GM18507 (cell line): ENCODE measurements at regions not wholly inside any gene's neighbourhood (a gene's known extent, or its start where the extent isn't known, plus 50 kb on each side); places are given as distances from the start of the nearest gene placed in this dataset.

Source experiments
- DNase-seq: peaks from one replicate; pipeline ENCODE4 v3.0.0; 2011; ENCODE audit warnings: low read depth; ENCODE audit not compliant: insufficient read length; ENCODE audit errors: extremely low spot score
- FAIRE-seq: peaks from 2 replicates; lab custom pipeline; 2011; peaks lifted over from hg19 to GRCh38; lab: Jason Lieb, UNC

DNA sequence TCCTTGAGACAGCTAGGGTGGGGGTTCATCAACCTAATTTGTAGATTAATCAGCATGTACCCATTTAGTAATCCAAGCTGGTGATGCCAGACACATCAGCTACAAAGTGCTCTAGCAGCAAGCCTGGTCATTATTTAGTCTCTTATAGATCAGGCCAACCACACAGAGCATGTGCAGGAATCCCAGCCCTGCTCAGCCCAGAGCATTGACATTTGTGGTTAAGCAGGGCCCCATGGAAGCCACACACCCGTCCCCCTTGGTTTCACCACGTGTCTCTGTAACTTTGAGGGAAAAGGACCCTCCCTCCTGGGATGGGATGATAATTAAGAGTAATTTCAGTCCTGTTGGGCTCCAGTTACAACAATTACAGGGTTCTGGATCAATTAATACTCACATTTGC is 268.8 kb upstream of the RPL38 start:
- FAIRE-seq = no peak
- DNase-seq = no peak

DNA sequence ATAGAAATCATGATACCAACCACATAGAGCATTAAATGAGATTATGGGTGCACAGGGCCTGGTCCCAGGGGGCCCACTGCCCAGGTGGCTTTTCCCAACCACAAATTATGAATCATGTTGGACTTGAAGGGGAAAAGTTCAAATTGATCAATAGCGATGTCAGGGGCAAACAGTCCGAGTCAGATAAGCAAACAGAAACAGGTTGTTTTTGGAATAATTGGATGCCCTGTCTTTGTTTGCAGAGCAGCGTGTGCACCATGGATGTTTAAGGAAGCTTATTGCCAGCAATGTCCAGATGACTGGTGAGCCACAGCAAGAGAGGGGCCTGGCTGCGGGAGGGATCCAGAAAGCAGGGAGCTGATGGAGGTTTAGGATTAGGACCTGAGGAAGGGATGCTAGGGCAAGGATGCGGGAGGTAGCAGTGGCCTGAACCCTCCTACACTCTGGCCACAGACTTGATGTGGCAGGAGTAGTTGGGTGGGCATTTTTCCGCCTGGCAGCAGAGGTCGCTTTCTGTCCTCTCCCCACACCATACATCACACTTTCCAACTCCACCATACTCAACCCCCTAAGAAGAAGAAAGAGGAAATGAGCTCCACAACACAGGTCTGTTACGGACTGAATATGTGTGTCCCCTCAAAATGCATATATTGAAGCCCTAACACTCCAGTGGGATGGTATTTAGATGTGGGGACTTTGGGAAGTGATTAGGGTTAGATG is 266.4 kb upstream of the RPL38 start:
- FAIRE-seq = no peak
- DNase-seq = no peak

DNA sequence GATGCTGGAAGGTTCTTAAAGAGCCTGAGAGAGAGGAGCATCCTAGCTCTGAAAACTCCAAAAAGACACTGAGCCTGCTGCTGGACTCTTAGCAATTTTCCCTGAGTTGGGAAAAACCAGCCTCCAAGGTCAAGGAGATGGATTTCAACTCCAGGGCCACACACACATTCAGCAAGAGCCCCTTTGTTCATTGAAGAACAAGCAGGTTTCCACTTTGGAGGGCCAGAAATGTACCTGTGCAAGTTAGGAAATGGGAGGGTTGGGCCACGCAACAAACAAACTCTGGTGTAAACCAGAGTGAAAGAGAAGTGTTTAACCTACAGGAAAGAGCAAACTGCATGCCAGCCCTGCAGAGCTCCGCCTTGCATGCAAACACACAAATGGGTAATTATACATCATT is 264.8 kb upstream of the RPL38 start:
- FAIRE-seq (no peak), DNase-seq (no peak)

- DNase-seq (no peak), FAIRE-seq (no peak)
These were observed 263.7 kb upstream of the RPL38 start for GRCh38 chr17:73939806-73940205.

DNA sequence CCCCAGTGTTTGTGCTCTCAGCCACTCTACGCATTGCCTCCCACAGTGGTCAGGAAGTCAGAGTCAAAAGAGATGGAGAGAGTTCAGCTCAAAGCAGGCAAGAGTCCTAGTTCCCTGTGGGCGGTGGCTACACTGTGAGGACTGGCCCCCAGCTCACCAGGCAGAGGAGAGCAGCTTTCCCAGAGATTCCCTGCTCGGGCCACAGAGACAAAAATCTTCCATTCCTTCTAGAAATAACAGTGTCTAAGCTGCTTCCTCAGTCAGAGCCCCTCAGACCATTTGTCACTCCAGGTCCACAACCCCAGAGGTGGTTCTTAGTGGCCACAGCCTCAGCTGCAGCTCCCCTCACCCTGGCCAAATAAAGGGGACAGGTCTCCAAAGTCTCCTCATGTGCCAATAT is 263.0 kb upstream of the RPL38 start:
- no peak for FAIRE-seq
- no peak for DNase-seq

DNA sequence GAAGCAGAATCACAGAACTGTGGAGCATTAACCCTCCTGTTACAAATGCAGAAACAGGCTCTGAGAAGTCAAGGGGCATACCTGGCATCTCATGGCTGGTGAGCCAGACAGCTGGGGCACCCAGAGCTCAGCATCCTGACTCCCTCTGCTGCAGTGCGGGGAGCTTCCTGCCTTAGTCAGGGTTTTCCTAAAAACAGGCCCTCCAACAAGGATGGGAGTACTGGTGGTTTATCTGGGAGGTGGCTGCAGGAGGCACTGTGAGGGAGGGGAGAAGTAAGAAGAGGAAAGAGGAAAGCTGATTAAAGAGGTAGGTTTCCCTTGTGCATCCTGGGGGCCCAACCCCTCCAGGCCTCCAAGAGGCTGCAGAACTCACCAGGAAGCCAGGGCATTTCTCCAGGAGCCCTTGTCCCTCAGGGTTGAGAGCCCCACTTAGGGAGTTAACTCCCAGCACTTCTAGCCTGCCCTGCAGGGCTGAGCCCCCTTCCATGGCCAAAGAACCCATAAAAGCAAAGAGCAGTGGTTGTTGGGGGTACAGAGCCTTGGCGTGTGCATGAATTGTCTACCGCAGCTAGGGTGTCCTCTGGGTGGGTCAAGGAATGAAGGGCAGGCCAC is 261.5 kb upstream of the RPL38 start:
- FAIRE-seq (no peak), DNase-seq (no peak)

DNA sequence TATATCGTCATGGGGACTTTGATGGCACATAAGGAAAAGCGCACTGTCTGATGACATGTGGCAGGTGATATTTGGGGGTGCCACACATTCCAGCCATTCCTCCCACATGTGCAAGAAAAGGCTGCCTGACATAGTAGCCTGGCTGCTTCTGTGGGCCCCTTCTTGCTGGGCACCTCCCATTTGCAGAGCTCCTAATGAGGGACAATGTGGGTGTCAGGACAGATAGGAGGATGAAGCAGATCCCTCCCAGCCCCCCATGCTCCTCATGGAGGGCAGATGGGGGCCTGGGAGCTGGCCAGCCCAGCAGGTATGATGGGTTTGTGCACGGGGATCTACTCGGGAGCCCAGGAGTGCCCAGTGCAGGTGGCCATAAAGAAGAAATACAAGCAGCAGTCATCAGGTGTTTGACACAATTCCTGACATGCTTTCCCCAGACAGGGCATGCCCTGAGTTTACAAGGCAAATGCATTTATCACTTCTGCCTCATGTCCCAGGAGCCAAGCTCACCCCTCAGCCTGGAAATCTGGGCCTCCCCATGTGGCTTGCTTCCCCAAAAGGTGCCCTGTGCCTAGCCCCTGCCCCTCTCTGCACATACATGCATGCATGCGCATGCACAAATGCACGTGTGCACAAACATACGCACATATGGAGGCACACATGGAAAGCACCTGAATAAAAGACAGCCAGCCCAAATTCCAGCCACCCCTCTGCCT is 260.6 kb upstream of the RPL38 start:
- no peak for DNase-seq
- no peak for FAIRE-seq

- no peak for DNase-seq
- FAIRE-seq = no peak
These were observed 259.9 kb upstream of the RPL38 start for GRCh38 chr17:73943416-73944110.

GRCh38 chr17:73944366-73944765 is 259.1 kb upstream of the RPL38 start:
- FAIRE-seq (no peak), DNase-seq (no peak)

GRCh38 chr17:73947281-73947965 is 256.1 kb upstream of the RPL38 start:
- DNase-seq (no peak), FAIRE-seq (no peak)

DNA sequence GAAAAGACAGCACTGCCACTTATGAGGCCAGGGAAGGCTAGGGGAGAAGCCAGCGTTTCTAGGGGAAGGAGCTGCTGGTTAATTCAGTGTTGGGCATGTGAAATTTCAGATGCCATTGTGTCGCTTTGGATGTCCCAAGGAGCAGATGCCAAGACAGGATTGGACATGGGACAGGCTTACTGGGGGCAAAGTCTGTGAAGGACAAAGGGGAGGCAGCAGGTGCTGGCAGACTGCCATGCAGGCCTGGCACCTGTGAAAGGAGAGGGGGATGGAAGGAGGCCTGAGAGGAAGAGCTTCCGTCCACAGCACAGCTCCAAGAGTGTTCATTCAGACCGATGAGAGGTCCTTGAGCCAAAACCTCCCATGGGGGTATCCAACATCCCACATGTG is 255.5 kb upstream of the RPL38 start:
- FAIRE-seq = no peak

GRCh38 chr17:73949903-73950592 is 253.4 kb upstream of the RPL38 start:
- FAIRE-seq = no peak
- no peak for DNase-seq

More for the DNA sequence above, 255.5 kb upstream of the RPL38 start:
- no peak for DNase-seq

DNA sequence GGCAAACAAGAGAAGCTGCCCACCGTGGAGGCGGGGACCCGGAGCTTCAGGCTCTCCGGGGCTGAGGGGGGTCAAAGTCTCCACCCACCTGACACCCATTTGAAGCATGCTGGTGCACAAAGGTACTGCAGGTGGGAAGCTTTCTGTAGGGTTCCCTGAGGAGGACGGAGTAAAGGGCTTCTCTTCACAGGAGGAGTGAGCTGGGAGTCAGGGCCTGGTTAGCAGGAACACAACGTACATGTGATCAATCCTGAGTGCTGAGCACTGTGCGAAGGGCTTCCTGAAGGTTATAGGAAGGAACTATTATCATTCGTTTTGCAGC is 252.9 kb upstream of the RPL38 start:
- FAIRE-seq = no peak

GRCh38 chr17:73952082-73952479 is 251.4 kb upstream of the RPL38 start:
- no peak for DNase-seq
- FAIRE-seq = no peak

More for the DNA sequence above, 252.9 kb upstream of the RPL38 start:
- no peak for DNase-seq

- DNase-seq (no peak), FAIRE-seq (no peak)
These were observed 250.8 kb upstream of the RPL38 start for GRCh38 chr17:73952480-73953205.

DNA sequence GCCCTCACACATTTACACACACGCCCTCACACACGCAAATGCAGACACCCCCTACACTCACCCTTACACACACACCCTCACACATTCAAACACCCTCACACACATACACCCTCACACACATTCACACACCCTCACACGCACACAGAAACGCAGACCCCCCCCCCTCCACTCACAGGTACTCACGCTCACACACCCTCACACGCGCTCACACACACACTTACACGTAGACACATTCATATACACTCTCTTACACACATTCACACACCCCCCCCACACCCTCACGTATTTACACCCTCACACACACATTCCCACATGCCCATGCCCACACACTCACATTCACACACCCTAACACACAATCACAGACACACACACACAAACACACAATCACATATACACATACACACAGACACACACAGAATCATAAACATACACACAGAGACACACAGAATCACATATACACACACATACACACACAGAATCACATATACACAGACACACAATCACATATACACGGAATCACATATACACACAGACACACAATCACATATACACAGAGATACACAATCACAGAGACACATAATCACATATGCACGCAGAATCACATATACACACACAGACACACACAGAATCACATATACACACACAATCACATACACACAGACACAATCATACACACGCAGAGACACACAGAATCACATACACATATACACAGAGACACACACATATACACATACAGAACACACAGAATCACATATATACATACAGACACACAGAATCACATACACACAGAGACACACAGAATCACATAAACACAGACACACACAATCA is 250.1 kb upstream of the RPL38 start:
- FAIRE-seq (no peak), DNase-seq (no peak)

DNA sequence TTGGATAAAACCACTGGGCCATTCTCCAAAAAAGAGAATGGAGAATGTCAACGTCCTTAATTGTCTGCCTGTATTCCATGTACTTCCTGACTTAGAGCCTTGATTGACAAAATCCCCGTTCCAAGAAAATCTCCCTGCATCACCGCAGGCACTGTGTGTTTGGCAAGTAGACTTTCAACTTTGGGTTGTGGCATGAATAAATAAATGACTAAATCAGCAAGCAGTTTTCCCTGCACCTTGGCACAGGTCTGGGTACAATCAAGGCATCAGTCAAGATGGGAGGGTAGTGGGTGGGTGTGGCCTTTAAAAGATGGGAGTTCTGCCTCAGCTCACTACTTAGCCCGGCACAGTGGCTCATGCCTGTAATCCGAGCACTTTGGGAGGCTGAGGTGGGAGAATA is 248.5 kb upstream of the RPL38 start:
- FAIRE-seq = no peak

DNA sequence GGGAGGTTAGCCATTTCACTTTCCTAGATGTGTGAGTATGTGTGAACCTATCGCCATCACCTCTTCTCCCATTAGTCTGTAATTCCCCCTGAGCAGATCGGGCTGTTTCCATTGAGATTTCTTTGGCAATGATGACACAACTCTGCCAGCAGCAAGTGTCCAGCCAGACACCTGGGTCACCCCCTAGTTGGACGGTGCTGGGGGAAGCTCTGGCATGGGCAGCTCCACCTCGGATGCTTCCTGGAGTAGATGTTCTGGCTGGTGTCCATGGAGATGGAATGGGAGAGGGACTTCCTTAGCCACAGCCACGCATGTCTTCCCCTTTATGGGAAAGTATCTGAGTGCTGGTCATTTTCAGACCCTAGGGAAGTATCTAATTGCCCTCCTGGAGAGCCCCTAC is 247.9 kb upstream of the RPL38 start:
- FAIRE-seq (no peak), DNase-seq (no peak)

More for the DNA sequence above, 248.5 kb upstream of the RPL38 start:
- no peak for DNase-seq
